GM06990 (cell line): ENCODE measurements at regions not wholly inside any gene's neighbourhood (a gene's known extent, or its start where the extent isn't known, plus 50 kb on each side); places are given as distances from the start of the nearest gene placed in this dataset.

Experiments used
- DNase-seq: peaks from one replicate; pipeline ENCODE4 v3.0.0-alpha.2; 2011; ENCODE audit not compliant: insufficient read length; ENCODE audit errors: extremely low read depth
- H3K27me3 ChIP-seq: replicated peaks from 2 replicates; pipeline ENCODE4 v1.6.0; 2011; ENCODE audit warnings: low read length; ENCODE audit not compliant: control insufficient read depth, insufficient read depth
- H3K36me3 ChIP-seq: 2 replicates; pipeline ENCODE4 v1.5.1; 2011; ENCODE audit warnings: low read length; ENCODE audit not compliant: control insufficient read depth, insufficient read depth
- H3K4me3 ChIP-seq: replicated peaks from 2 replicates; pipeline ENCODE4 v1.5.1; 2011; ENCODE audit warnings: low read depth, mild to moderate bottlenecking, control low read depth, low read length
- CTCF ChIP-seq: IDR thresholded peaks from 2 replicates; pipeline ENCODE4 v1.5.1; 2011; ENCODE audit warnings: low read length, control low read depth, mild to moderate bottlenecking, inconsistent platforms; ENCODE audit not compliant: insufficient read depth, poor library complexity, severe bottlenecking

GRCh38 chr10:64257704-64258103 is 736.5 kb downstream of the REEP3 start:
- DNase-seq, result no peak
- no peak for TF ChIP-seq CTCF
- H3K27me3 ChIP-seq, result no peaks in the 10 kb centered on the region
- H3K4me3 ChIP-seq, result no peak overlapping the region
- H3K36me3 ChIP-seq, result no peaks in the 10 kb centered on the region

GRCh38 chr10:64261092-64261491 is 739.9 kb downstream of the REEP3 start:
- no peak overlapping the region for H3K4me3 ChIP-seq
- DNase-seq, result peak; percentile 5
- no peaks in the 10 kb centered on the region for H3K36me3 ChIP-seq
- no peaks in the 10 kb centered on the region for H3K27me3 ChIP-seq
- no peak for TF ChIP-seq CTCF

- no peak for DNase-seq
- H3K4me3 ChIP-seq, result no peak overlapping the region
- TF ChIP-seq CTCF, result no peak
- H3K36me3 ChIP-seq, result no peaks in the 10 kb centered on the region
- no peaks in the 10 kb centered on the region for H3K27me3 ChIP-seq
These were observed 740.5 kb downstream of the REEP3 start for GRCh38 chr10:64261676-64262075.

GRCh38 chr10:64265961-64266360 is 744.8 kb downstream of the REEP3 start:
- TF ChIP-seq CTCF, result no peak
- no peak for DNase-seq

GRCh38 chr10:64271508-64271907 is 750.3 kb downstream of the REEP3 start:
- no peak for DNase-seq
- Histone ChIP-seq H3K27me3 (no peaks in the 10 kb centered on the region), H3K4me3 (no peak overlapping the region), H3K36me3 (no peaks in the 10 kb centered on the region)
- TF ChIP-seq CTCF, result no peak

More at GRCh38 chr10:64265961-64266360, 744.8 kb downstream of the REEP3 start:
- Histone ChIP-seq H3K27me3 (no peaks in the 10 kb centered on the region), H3K36me3 (no peaks in the 10 kb centered on the region), H3K4me3 (no peak overlapping the region)

- no peak overlapping the region for H3K4me3 ChIP-seq
- no peaks in the 10 kb centered on the region for H3K27me3 ChIP-seq
- DNase-seq, result no peak
- H3K36me3 ChIP-seq, result no peaks in the 10 kb centered on the region
- TF ChIP-seq CTCF, result peak; percentile 27
These were observed 750.8 kb downstream of the REEP3 start for GRCh38 chr10:64271983-64272382.
